Hematopoietic multipotent progenitor cell treated with erythropoietin and hydrocortisone succinate and interleukin-3 and kit ligand, for 6 days (in vitro differentiated cells): ENCODE measurements at regions not wholly inside any gene's neighbourhood (a gene's known extent, or its start where the extent isn't known, plus 50 kb on each side); places are given as distances from the start of the nearest gene placed in this dataset.
"Not testable (repeated sequence)": the region's sequence is repeated elsewhere in the genome, so short reads cannot be mapped to it uniquely, and the experiment has no call there.

Source experiments
- DNase-seq: peaks from one replicate; pipeline ENCODE4 v3.0.0-alpha.2; 2015

DNA sequence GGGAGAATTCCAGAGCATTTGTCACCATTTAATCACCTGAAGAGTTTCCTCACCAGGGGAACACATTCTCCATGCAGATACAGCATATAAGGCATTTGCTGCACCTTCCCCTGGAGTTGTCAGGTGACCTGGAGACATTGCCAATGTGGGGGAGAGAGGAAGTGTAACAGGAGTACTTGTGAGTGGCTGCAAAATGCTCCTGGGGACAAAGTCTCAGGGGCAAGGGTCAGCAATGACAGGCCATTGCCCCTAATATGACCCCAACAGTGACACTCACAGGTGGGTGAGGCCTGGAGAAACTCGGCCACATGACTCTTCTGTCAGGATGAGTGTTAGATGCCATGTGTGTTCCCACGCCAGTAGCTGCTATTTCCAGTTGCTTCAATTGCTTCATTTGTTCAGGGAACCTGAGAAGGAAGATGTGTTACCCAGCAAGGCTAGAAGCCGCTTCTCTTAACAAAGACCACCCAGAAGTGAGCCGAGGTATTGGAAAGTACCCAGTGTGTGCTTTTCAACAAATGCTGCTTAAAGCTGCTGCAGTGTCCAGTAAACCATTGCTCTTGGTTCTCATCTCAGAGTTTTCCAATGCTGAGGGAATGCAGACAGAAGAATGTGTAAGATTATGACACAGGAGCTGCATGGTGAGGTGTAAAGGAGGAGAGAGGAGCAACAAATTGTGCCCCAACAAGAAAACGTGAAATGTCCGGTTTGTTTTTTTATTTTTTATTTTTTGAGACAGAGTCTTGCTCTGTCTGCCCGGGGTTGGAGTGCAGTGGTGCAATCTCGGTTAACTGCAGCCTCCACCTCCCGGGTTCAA, 128.2 kb upstream of the SLC44A1 start:
- no peak for DNase-seq

DNA sequence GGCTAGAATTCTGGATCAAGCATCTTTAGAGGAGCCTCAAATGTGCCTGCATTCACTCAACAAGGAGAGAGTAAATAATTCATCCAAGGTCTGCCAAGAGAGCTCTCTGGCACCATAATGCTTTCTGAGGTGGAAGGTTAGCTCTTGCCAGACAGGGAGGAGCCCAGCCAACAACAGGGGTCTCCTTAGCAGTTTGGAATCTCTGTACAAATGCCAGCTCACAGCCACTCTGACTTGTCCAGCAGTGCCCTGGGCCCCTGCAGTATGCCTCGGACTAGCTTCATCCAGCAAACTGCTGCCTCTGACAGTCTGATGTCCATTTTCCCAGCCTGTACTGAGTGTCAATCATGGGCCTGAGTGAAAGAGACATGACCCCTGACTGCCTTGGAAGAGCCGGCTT, 127.2 kb upstream of the SLC44A1 start:
- DNase-seq: no peak

DNA sequence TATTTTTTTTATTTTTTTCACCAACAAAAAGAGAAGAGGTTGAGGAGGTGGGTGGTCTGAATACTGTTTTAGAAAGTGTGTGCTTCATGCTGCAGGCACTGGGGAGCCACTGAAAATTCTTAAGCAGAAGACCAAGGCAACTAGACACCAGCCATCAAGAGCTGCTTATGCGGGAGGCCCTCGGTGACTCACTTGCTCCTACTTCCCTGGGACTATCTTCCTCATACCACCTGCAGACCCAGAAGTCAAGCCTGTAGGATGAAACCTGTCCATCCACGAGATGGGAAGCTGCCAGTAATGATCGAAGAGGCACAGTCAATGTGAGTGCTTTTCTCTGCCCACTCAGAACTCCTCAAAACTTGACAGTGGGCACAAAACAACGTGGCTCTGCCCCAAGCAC, 125.8 kb upstream of the SLC44A1 start:
- no peak for DNase-seq

DNA sequence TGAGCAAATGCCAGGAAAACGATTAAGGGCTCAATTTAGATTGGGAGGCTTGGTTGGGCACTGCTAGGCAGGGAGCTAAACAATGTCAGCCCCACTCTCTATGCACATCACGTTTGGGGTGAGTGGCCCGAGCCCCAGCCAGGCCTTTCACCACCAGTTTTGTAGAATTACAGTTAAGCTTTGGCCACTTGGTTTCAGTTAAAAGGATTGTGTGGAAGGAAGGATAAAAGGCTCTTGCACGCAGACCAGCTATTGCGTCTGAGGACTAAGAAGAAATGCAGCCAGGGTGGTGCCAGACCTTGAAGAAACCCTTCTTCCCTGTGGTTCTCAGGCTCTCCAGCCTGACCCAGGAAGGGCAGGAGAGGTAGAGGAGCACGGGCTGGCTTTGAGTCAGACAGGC, 125.3 kb upstream of the SLC44A1 start:
- no peak for DNase-seq

DNA sequence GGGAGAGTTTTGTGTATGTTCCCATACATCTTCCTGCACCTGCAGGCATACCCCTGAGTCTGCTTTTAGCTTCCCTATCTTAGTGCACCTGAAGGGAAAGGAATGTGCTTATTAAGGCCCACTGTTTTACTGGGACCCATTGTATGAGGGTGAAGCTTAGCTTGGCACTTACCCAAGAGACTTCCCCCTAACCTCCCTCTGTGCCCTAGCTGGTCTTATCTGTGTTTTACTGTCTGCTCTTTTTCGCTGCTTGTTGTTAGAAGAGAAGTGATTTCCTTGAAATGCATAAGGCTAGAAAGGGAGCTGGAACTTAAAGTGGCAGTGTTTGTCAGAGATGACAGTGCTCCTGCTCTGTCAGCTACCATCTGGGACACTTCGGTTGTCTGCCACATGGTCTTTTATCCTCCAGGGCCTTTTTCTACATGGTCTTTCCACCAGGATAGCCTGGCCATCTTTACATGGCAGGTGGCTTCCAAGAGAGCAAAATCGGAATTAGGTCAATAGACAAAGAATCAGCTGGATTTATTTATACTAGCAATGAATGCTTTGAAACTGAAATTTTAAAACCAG, 122.5 kb upstream of the SLC44A1 start:
- peak; percentile 82 for DNase-seq

DNA sequence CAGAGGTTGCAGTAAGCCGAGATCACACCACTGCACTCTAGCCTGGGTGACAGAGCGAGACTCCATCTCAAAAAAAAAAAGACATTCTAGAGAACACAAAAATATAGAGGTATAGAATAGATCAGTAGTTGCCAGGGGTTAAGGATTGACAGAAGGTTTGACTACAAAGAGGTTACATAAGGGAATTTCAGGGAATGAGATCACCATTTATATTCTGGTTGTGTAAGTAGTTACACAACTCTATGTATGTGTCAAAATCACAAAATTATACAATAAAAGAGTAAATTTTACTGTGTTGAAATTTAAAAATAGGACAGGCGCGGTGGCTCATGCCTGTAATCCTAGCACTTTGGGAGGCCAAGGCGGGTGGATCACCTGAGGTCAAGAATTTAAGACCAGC, 119.9 kb upstream of the SLC44A1 start:
- not testable (repeated sequence) for DNase-seq

DNA sequence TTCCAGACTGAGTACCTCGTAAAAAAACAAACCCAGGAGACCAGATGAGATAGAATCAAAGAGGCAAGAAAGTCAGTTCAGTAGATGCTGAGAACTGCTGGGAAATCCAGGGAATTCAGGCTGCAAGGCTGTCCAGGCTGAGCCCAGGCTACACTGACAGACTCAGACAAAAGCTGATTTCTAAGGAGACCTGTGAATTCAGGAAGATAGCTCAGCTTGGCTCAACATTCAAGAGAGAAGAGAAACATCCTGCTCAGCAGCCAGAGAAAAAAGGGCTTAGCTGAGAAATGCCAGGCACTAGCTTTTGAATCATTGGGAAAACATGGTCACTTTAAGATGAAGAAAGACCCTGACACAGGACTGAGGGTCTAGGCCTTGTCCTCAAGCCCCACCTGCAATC, 118.2 kb upstream of the SLC44A1 start:
- DNase-seq: no peak

DNA sequence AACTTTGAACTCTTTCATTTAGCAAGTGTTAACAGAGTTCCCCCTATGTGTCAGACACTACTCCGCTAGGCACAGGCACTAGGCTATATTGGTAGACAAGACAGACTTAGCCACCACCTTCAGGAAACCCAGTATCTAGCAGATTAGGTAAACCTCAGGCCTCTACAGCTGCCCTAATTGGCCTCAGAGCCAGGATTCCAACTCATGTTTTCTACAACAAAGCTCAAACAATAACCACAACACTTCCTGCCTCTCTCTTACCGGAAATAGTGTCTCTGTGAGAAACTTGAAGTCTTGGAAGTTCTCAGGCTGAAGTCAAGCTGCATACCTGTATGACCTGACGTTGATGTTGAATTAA, 116.6 kb upstream of the SLC44A1 start:
- DNase-seq: peak; percentile 85

DNA sequence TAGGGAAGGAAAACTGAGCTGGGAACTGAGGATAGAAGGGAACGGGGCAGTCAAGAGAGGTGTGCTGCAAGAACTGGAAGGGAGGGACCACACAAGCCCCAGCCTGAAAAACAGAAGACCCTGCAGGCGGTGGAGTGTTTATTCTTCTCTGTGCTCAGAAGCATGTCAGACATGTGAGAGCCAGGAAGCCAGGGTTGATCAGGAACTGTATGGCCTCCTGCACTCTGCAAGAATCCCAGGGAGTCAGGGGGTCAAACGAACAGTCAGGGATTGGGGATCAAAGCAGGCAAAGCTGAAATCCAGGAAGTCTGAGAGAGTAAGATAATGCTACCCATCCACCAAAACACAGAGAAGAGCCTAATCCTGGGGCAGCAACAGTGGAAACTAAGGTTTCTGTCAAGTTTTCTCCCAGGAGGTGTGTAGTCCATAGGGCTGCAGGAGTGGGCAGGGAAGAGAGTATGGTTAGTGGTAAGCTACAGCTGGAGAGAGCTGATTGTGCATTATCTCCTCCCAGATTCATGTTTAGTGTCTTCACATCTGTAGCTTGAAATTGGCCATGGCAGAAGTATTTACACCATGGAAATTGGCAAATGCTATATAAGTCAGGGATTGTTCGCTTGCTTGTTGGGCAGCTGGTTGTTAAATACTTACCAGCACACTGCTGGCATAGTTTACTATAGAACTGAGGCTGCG, 115.4 kb upstream of the SLC44A1 start:
- DNase-seq: peak; percentile 60

DNA sequence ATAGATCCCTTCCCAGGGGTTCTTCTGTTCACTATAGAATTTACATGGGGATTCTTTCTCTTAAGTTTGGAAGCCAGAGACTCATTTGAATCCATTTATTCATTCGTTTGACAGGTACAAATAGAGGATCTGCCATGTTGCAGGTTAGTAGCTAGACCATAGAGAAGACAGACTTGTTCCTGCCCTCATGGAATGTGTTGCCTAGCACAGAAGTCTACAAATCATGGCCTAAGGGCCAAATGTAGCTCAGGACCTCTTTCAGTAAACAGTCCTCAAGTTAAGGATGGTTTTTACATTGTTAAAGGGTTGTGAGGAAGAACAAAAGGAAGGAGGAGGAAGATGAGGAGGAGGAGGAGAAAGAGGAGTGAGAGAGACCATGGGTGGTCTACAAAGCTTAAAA, 114.7 kb upstream of the SLC44A1 start:
- DNase-seq: no peak

DNA sequence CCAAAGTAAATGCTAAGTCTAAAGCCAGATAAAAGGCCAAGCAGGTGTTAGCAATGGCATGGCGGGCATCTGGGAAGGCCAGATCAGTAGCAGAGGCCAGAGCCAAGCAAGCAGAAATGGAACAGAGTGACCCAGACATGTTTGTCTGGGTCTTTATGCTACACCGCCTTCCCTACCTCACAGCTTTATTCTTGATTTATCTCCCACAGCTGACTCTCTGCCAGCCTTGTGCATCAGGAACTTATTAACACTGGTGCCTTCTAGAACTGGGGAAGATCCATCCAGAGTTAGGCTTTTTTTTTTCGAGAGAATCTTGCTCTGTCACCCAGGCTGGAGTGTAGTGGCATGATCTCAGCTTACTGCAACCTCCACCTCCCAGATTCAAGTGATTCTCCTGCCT, 112.5 kb upstream of the SLC44A1 start:
- no peak for DNase-seq

DNA sequence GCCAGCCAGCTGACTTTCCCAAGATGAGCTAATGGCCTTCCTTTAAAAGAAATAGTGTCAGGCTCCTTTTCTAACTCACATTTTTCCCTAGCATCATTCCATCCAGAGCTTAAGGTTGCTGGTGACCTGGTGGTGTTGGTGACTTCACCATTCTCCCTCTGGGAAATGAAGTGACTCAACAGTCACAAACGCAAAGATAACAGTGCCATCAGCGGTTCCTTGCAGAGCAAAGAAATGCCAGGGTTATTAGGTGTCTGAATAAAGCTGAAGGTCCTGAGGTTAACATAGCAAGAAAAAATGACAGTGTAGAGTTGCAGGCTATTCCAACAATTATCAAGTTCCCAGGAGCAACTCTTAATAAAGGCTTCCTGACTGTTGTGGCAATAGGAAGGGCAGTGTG, 111.8 kb upstream of the SLC44A1 start:
- no peak for DNase-seq

DNA sequence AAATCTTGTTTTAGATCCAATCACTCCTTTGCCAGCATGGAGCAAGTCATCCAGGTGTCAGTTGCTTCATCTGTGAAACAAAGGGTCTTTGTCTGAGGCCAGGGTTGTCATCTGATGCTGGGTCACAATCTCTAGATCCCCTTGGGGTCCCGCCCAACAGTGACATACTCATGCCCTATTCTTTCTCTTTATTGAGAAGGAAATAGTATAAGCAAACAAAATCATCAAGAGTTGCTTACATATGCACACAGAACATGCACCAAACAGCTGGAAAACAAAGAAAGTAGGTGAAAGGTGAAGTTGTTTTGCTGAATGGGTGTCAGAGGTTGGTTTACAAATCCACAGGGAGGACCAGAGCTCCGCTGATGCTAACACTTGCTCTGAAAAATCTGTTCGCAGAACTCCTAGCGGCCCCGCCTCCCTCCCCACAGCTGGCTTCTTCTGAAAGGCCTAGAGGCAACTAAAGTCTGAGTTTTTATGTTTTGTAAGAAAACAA, 106.1 kb upstream of the SLC44A1 start:
- DNase-seq: no peak

DNA sequence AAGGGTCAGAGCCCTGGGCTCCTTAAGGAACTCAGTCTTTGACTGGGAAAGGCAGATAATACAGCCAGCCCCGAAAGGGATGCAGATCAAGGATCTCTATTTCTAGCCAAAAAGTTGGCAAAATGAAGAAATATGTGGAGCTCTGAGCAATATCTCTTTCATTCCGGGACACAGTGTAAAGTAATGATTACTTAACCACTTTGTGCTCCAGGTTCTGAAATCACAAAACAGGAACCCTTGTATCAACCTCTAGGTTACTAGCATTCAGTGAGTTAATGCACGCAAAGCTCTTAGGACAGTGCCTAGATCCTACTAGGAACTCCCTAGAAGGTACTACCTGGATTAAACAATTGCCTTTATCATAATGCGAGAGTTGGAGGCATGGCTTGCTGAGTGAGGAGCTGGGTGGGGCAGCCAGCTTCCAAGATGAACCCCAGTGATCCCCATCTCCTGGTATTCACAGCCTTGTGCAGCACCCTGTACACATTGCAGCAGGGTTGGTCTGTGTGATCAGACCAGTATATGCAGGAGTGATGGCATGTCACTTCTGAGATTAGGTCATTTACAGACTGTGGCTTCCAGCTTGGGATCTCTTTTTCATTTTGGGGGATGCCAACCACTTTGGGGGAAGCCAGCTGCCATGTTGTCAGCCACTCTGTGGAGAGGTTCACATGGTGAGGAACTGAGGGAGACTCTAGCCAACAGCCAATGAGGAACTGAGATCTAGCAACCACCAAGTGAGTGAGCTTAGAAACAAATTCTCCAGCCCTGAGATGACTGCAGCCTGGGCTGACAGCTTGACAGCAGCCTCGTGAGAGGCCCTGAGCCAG, 103.1 kb upstream of the SLC44A1 start:
- DNase-seq: peak; percentile 19

DNA sequence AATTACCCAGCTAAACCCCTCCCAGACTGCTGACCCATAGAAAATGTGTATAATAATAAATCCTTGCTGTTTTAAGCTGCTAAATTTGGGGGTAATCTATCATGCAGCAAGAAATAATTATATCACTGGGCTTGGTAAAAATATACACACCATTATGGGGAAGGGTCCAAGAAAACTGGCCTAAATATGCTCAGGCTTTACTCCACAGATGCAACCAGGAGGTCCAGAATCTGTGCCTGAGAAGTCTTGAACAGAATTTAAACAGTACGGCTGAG, 102.5 kb upstream of the SLC44A1 start:
- DNase-seq: no peak

DNA sequence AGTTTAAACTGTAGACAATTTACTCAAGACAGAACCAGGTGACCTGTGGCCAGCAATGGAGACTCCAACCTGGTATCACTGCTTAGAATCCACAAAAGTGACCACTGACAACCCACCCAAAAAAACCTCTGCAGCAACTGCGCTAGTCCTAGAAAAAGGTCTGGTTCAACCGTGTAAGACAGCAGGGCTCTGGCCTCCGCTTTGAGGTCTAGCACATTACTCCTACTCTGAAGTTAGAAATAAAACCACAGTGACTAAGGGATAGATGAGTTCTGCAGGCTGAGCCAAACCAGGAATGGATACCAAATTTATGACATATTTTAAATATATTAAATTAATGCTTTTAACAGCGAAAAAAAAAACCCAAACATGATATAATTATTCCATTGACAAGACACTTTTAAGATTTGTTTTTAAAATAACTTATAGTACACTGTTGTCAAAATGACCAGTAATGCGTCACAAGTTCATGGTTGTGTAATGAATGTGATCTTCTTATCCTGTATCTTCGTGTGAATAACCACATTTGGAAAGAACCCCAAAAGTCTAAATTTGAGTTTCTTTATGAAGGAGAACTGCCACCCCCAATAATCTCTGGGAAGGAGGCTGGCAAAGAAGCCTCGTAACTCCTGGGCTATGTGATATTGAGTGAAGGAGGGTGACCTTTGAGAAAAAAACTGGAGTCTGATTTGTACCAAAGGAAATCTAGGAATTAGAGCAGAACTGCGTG, 101.9 kb upstream of the SLC44A1 start:
- peak; percentile 68 for DNase-seq

DNA sequence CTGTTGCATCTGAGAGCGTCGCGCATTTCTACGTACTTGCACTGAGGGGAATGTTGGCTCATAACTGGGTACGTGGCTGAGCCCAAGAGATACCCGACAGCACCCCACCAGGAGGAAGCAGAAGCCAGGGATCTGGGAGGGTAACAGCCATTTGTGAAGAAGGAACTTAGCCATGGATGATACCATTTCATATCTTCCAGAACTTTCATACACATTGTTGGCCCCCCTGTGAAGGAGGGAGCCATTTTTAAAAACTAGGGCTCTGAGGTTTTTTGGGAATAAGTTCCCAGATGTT, 101.4 kb upstream of the SLC44A1 start:
- no peak for DNase-seq

DNA sequence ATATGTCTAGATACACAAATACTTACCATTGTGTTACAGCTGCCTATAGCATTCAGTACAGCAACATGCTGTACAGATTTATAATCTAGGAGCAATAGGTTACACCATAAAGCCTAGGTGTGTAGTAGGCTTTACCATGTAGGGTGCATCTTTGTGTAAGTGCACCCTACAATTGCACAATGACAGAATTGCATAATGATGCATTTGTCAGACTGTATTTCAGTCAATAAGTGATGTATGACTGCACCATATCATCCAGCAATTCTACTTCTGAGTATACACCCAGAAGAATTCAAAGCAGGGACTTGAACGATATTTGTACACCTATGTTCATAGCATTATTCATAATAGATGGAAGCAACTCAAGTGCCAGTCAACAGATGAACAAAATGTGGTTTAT, 100.4 kb upstream of the SLC44A1 start:
- peak; percentile 16 for DNase-seq

DNA sequence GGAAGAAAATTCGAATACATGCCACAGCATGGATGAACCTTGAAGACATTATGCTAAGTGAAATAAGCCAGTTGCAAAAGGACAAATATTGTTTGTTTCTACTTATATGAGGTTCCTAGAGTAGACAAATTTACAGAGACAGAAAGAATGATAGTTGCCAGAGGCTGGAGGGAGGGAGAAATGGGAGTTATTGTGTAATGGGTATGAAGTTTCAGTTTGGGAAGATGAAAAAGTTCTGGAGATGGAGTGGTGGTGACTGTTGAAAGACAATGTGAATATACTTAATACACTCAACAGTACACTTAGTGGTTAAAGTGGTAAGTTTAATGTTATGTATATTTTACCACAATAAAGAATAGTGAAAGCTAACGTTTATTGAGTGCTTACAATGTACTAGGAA, 99.6 kb upstream of the SLC44A1 start:
- no peak for DNase-seq

DNA sequence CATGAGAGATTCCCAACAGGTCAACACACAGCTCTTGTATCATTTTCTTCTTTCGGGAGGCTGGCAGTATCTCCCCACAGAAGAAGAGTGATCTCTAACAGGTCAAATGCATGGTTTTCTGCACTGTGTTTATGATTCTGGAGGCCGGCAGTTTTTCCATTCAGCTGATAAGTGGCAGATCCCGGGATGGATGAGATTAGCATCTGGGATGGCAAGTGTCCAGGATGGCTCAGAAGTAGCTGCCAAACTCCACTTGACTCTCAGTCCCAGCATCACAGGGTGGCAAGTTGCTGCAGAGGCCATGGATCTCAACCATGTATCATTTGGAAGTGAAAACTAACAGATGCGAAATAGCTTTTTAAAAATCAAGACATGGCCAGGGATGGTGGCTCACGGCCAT, 97.8 kb upstream of the SLC44A1 start:
- DNase-seq: no peak

DNA sequence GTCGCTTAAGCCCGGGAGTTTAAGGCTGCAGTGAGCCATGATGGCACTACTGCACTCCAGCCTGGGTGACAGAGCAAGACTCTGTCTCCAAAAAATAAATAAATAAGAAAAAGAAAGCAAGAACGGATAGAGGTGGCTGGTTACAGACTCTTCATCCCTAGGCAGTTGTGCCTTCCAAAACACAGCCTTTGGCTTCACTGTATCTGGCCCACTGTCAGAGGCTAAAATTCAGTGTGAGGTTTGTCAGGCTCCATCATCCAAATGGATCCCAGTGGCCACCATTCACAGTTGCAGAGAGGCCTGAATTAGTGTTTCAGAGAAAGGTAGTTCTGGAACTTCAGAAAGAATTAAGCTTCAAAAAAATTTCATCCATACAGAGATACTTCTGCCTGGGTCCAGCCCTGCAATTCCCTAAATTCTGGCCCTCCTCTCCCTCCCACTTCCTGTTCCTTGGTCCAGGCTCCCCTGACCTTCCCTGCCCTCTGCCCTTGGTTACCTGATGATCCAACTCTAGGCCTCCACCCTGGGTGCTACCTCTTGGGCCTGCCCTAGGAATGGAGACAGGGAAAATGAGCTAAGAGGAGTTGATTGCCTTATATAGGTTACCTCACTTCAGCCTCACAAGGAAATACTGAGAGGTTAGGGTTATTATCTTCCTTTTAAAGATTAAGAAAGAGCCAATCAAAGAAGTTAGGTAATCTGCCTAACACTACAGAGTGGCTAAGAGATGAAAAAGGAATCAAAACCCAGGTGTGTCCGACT, 97.2 kb upstream of the SLC44A1 start:
- no peak for DNase-seq

DNA sequence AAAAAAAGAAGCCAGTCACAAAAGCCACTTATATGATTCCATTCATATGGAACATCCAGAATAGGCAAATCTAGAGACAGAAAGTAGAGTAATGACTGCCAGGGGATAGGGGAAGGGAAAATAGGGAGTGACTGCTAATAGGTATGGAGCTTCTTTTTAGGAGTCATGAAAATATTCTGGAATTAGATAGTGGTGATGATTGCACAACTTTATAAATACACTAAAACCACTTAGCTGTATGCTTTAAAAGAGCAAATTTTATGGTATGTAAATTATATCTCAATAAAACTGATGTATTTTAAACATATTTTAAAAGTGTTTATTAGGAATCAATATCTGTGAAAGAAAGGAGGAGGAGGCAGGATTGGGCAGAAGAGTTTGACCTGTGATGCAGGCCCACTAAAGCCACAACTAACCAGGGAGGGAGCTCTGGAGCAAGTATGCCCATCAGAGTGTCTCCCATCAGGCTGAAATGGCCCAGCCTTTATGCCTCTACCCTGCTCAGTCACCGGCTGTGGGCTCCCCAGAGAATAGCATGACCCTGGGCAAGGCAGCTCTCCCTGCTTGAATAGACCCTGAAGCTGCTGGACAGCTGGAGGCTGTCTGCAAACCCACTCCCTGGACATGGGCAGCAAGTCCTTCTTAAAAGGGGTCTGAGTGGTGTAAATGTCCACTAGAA, 96.0 kb upstream of the SLC44A1 start:
- no peak for DNase-seq
